ENCODE measurements at regions not wholly inside any gene's neighbourhood (a gene's known extent, or its start where the extent isn't known, plus 50 kb on each side); places are given as distances from the start of the nearest gene placed in this dataset.

DNA sequence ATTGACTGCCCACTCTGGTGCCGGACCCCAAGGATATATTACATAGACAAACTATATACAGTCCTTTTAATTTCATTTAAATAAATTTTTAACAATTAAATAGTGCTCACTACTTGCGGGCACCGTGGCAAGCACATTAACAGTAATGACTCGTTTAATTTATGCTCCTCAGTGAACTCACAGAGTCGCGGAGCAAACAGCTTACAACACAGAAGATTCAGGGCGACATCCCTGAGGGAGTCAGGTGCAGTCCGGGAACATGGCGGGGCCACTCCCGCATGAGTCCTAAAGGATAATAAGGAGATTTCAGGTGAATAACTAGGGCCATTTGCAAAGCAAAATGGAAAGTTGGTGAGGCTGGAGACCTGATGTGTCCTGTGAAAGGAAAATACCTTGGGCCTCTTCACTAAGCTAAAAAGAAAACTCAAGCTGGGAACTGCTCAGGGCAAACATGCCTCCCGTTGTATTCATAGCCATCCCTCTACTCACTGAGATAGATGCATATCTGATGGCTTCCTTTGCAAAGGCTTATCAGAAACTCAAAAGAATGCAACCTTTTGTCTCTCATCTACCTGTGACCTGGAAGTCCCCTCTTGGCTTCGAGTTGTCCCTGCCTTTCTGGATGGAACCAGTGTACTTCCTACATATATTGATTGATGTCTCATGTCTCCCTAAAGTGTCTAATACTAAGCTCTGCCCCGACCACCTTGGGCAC, 125.6 kb downstream of the KLF6 start:
- H3K36me3 Mint-ChIP-seq (ENCODE audit: low read depth, unreplicated experiment), result no peaks in the 10 kb centered on the region
- TF ChIP-seq, protein P1, sequence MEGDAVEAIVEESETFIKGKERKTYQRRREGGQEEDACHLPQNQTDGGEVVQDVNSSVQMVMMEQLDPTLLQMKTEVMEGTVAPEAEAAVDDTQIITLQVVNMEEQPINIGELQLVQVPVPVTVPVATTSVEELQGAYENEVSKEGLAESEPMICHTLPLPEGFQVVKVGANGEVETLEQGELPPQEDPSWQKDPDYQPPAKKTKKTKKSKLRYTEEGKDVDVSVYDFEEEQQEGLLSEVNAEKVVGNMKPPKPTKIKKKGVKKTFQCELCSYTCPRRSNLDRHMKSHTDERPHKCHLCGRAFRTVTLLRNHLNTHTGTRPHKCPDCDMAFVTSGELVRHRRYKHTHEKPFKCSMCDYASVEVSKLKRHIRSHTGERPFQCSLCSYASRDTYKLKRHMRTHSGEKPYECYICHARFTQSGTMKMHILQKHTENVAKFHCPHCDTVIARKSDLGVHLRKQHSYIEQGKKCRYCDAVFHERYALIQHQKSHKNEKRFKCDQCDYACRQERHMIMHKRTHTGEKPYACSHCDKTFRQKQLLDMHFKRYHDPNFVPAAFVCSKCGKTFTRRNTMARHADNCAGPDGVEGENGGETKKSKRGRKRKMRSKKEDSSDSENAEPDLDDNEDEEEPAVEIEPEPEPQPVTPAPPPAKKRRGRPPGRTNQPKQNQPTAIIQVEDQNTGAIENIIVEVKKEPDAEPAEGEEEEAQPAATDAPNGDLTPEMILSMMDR (IDR thresholded peaks at IDR 0.05; ENCODE audit: unreplicated experiment), result no peak
- no peak overlapping the region for H3K4me3 Mint-ChIP-seq (ENCODE audit: unreplicated experiment)
- H3K9me3 Mint-ChIP-seq (ENCODE audit: unreplicated experiment), result no peaks in the 10 kb centered on the region
- no peak for DNase-seq (ENCODE audit: low spot score)
- peaks cover 21% of the 10 kb centered on the region for H3K4me1 Mint-ChIP-seq (ENCODE audit: unreplicated experiment)
- H3K27me3 Mint-ChIP-seq (ENCODE audit: unreplicated experiment), result peaks cover 2% of the 10 kb centered on the region
- no peak overlapping the region for H3K27ac Mint-ChIP-seq (ENCODE audit: unreplicated experiment)

DNA sequence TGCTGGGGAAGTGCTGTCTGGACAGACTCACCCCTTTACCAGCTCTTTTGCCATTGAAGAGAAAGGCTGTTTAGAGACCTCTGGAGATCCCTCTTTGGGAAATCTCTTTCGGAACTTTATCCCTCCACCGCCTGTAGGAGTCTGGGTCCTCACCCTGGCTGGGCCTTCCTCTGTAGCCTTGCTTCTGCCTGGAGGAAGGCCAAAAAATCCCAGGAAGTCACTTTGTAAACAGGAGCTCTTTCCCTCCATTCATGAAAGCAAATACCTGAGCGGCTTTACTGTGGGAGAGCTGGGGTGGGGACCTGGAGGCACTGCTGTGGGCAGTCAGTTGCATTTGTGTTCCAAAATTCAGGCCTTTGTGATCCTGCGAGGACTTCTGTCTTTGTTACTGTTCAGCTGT, 126.2 kb downstream of the KLF6 start:
- Mint-ChIP-seq H3K27ac (ENCODE audit: unreplicated experiment) (no peak overlapping the region), H3K4me3 (ENCODE audit: unreplicated experiment) (no peak overlapping the region)

DNA sequence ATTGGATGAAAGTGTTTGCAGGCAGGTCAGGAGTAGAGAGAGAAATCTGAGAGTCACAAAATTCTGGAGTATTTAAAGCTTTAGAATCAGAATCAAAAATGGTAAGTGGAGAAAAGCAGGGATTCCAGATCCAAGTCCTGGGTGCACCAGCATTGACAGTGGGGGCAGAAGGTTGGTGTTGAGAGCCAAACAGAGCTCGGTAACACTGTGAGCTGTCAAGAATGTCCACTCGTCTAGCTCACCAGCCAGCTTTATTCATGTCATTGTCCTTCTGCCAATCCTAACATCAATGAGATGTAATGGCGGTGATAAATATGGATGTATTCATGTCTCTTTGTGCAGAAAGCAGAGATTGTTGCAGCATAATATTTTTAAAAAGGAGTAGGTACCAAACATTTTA, 128.8 kb downstream of the KLF6 start:
- Mint-ChIP-seq H3K9me3 (ENCODE audit: unreplicated experiment) (no peaks in the 10 kb centered on the region), H3K27ac (ENCODE audit: unreplicated experiment) (no peak overlapping the region), H3K27me3 (ENCODE audit: unreplicated experiment) (no peaks in the 10 kb centered on the region), H3K4me1 (ENCODE audit: unreplicated experiment) (peaks cover 21% of the 10 kb centered on the region), H3K4me3 (ENCODE audit: unreplicated experiment) (no peak overlapping the region), H3K36me3 (ENCODE audit: low read depth, unreplicated experiment) (no peaks in the 10 kb centered on the region)
- TF ChIP-seq, protein P1 (IDR thresholded peaks at IDR 0.05; ENCODE audit: unreplicated experiment), result no peak
- DNase-seq (ENCODE audit: low spot score), result no peak

More for the DNA sequence above, 126.2 kb downstream of the KLF6 start:
- H3K27me3 Mint-ChIP-seq (ENCODE audit: unreplicated experiment), result peaks cover 2% of the 10 kb centered on the region
- H3K4me1 Mint-ChIP-seq (ENCODE audit: unreplicated experiment), result peaks cover 21% of the 10 kb centered on the region
- no peaks in the 10 kb centered on the region for H3K36me3 Mint-ChIP-seq (ENCODE audit: low read depth, unreplicated experiment)
- H3K9me3 Mint-ChIP-seq (ENCODE audit: unreplicated experiment), result no peaks in the 10 kb centered on the region
- no peak for DNase-seq (ENCODE audit: low spot score)
- TF ChIP-seq, protein P1 (IDR thresholded peaks at IDR 0.05; ENCODE audit: unreplicated experiment), result no peak

DNA sequence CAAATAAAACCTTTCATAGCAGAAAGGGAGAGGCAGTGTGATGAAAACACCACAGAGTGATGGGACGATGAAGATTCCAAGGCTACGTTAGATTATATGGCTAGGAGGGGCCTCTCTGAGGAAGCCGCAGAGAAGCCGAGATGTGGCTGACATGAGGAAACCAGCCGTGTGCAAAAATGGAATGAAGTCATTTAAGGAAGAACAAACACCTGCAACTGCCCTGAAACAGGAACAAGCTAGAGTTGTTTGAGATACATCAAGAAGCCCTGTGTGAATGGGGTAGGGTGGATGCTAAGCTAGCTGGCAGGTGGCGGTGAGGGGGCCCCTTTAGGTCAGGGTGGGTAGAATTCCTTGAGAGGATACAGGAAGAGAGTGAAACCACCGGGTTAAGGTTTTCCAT, 129.5 kb downstream of the KLF6 start:
- Mint-ChIP-seq H3K27ac (ENCODE audit: unreplicated experiment) (no peak overlapping the region), H3K4me1 (ENCODE audit: unreplicated experiment) (peaks cover 21% of the 10 kb centered on the region), H3K9me3 (ENCODE audit: unreplicated experiment) (no peaks in the 10 kb centered on the region), H3K27me3 (ENCODE audit: unreplicated experiment) (no peaks in the 10 kb centered on the region), H3K4me3 (ENCODE audit: unreplicated experiment) (no peak overlapping the region), H3K36me3 (ENCODE audit: low read depth, unreplicated experiment) (no peaks in the 10 kb centered on the region)
- TF ChIP-seq, protein P1 (IDR thresholded peaks at IDR 0.05; ENCODE audit: unreplicated experiment), result no peak
- DNase-seq (ENCODE audit: low spot score), result no peak

DNA sequence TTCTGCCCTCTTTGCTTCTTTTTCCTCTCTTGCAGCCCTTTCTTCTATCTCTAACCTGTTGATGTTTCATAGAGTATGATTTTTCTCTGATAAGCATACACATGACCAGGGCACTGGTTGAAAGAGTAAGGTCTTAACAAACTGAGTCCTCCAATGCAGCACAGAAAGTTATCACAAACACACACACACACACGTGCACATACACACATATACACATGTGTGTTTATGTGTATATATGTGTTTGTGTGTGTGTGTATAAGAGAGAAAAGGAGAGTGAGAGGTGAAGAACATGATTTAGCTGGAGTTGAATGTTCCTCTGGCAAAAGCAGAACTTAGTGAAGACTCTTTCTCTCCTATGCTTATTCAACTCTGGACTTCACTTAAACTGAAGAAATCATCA, 130.0 kb downstream of the KLF6 start:
- DNase-seq (ENCODE audit: low spot score), result no peak
- Mint-ChIP-seq H3K36me3 (ENCODE audit: low read depth, unreplicated experiment) (no peaks in the 10 kb centered on the region), H3K27me3 (ENCODE audit: unreplicated experiment) (no peaks in the 10 kb centered on the region), H3K27ac (ENCODE audit: unreplicated experiment) (no peak overlapping the region), H3K4me1 (ENCODE audit: unreplicated experiment) (peaks cover 21% of the 10 kb centered on the region), H3K4me3 (ENCODE audit: unreplicated experiment) (no peak overlapping the region), H3K9me3 (ENCODE audit: unreplicated experiment) (no peaks in the 10 kb centered on the region)
- TF ChIP-seq, protein P1 (IDR thresholded peaks at IDR 0.05; ENCODE audit: unreplicated experiment), result no peak

All from endothelial cell (in vitro differentiated cells).